ENCODE measurements at regions not wholly inside any gene's neighbourhood (a gene's known extent, or its start where the extent isn't known, plus 50 kb on each side); places are given as distances from the start of the nearest gene placed in this dataset.

DNA sequence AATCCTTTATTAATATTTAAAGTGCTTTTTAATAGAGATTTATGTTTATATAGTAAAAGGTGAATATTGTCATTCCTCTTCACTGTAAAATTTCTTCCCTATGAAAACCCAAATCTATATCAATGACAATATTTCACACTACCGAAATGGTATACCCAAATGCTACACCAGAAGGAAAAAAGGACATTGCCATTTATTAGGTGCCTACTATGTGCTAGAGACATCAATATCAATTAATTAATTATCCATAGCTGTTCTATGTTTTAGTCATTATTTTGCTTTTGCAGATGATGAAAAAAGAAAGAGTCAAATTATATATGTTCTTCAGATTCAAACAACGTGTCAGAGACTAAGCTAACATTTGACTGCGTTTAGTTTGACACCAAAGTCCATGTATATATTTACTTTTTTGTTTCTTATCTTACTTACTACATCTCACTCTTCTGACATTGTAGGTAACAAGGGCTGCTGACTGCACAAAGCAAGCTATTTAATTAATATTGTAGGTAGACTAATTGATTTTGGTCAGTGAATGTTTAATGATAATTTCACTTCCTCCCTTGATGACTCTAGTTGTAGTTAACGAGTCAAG is 614.0 kb upstream of the FOXG1 start:
- no peaks in the 10 kb centered on the region for H3K9me2 ChIP-seq (ENCODE audit: insufficient read depth, low read length)
- peaks cover under 1% of the 10 kb centered on the region for H3K9me3 ChIP-seq (ENCODE audit: low read length)
- no peak overlapping the region for H3K9ac ChIP-seq (ENCODE audit: low read length)
- H3K4me3 ChIP-seq (ENCODE audit: low read length) = no peak overlapping the region
- H3K27ac ChIP-seq (ENCODE audit: low read length) = no peak overlapping the region
- no peak overlapping the region for H3K4me2 ChIP-seq (ENCODE audit: low read length)
- H4K20me1 ChIP-seq (ENCODE audit: insufficient read depth) = no peaks in the 10 kb centered on the region
- H2AFZ ChIP-seq (ENCODE audit: low read depth, low read length) = no peak overlapping the region
- H3K27me3 ChIP-seq (ENCODE audit: insufficient read depth, low read depth, low read length) = no peaks in the 10 kb centered on the region
- TF ChIP-seq EP300 (conservative IDR thresholded peaks at IDR 0.05; ENCODE audit: poor library complexity, severe bottlenecking) = no peak
- no peak for TF ChIP-seq MXI1 (conservative IDR thresholded peaks at IDR 0.05; ENCODE audit: poor library complexity, severe bottlenecking)
- TF ChIP-seq CTCF (IDR thresholded peaks at IDR 0.05; ENCODE audit: poor library complexity, severe bottlenecking) = no peak
- no peak for TF ChIP-seq EZH2 (IDR thresholded peaks at IDR 0.05; ENCODE audit: borderline replicate concordance, insufficient read depth, low read length, poor library complexity, severe bottlenecking)
- TF ChIP-seq POLR2AphosphoS5 (IDR thresholded peaks at IDR 0.05) = no peak
- no peak for TF ChIP-seq TAF1 (IDR thresholded peaks at IDR 0.05; ENCODE audit: low read depth)
- H3F3A ChIP-seq (ENCODE audit: insufficient read depth, low read length, poor library complexity, severe bottlenecking) = no peaks in the 10 kb centered on the region
- no peaks in the 10 kb centered on the region for H3K79me2 ChIP-seq (replicated peaks; ENCODE audit: insufficient read depth, low read length)
- H3K36me3 ChIP-seq (ENCODE audit: insufficient read depth, low read length) = no peaks in the 10 kb centered on the region

DNA sequence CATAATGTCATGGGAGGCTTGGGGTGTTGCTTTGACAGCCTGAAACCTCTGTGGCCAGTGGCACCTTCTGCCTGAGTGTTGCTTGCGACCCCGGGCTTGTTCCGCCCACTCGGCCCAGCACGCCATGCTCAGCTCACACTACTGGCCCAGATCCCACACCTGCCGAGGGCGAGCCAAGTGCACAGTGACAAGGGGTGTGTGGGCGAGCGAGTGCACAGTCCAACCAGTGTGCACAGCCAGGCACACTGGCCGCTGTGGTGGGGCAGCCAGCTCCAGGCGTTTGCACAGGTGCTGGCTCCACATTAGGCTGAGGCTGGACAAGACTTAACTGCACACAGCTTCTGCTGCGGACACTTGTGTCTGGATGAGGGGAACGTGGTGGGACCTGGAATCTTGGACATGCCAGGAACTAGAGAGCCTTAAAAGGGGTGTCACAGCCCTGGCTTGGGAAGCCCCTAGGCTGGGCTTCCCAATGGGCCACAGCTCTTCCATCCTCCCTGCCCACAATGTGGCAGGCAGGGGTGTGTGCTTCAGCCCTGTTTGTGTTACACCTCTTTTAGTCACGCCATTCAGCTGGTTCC is 609.2 kb upstream of the FOXG1 start:
- Histone ChIP-seq H3K4me3 (ENCODE audit: low read length) (no peak overlapping the region), H2AFZ (ENCODE audit: low read depth, low read length) (no peak overlapping the region), H3K36me3 (ENCODE audit: insufficient read depth, low read length) (no peaks in the 10 kb centered on the region), H3K79me2 (replicated peaks; ENCODE audit: insufficient read depth, low read length) (no peaks in the 10 kb centered on the region), H3F3A (ENCODE audit: insufficient read depth, low read length, poor library complexity, severe bottlenecking) (no peaks in the 10 kb centered on the region), H3K9me2 (ENCODE audit: insufficient read depth, low read length) (no peaks in the 10 kb centered on the region), H3K4me2 (ENCODE audit: low read length) (no peak overlapping the region), H3K9me3 (ENCODE audit: low read length) (no peaks in the 10 kb centered on the region), H4K20me1 (ENCODE audit: insufficient read depth) (no peaks in the 10 kb centered on the region), H3K9ac (ENCODE audit: low read length) (no peak overlapping the region), H3K27me3 (ENCODE audit: insufficient read depth, low read depth, low read length) (no peaks in the 10 kb centered on the region), H3K27ac (ENCODE audit: low read length) (no peak overlapping the region)
- TF ChIP-seq POLR2AphosphoS5 (IDR thresholded peaks at IDR 0.05) (no peak), EZH2 (IDR thresholded peaks at IDR 0.05; ENCODE audit: borderline replicate concordance, insufficient read depth, low read length, poor library complexity, severe bottlenecking) (no peak), TAF1 (IDR thresholded peaks at IDR 0.05; ENCODE audit: low read depth) (no peak), RAD21 (conservative IDR thresholded peaks at IDR 0.05) (no peak), MXI1 (conservative IDR thresholded peaks at IDR 0.05; ENCODE audit: poor library complexity, severe bottlenecking) (no peak), SMC3 (conservative IDR thresholded peaks at IDR 0.05; ENCODE audit: poor library complexity) (no peak), CTCF (IDR thresholded peaks at IDR 0.05; ENCODE audit: poor library complexity, severe bottlenecking) (no peak), EP300 (conservative IDR thresholded peaks at IDR 0.05; ENCODE audit: poor library complexity, severe bottlenecking) (no peak)
